ENCODE measurements at regions not wholly inside any gene's neighbourhood (a gene's known extent, or its start where the extent isn't known, plus 50 kb on each side); places are given as distances from the start of the nearest gene placed in this dataset.

DNA sequence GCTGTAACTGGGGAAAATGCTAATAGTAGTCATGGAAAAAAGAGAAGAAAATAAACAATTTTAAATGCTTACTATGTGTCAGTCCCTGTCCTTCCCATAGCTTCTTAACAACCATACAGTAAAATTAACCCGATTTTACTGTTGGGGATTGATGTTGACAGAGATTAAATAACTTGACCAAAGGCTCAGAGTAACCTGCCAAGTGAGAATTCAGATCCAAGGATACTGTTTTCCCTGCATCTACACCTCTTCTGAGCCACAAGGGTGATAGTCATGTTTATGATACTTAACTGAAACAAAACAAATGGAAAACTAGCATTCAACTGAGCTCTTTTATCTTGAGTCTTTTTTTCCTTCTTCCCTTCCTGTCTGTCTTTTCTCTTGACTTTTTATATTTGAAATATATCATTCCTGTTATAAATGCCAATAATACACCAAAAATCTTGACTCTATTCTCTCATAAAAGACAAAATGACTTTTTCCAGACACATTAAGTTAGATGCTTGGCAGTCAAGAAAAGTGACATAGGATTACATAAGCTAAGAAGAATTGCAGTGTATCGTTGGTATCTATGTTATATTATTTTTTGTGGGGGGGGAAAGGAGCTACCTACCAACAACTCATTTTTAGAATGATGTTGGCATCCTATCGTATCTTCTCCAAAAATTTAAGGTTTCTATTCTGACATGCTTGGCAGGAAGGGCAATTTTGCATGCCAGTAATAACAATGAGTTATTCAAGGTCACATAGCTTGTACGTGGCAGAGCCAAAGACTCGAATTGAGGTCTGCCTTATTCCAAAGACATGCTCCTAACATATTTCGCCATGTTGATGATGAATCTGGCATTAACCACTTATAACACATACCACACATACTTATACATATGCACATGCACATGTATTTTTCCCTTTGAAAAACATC is 306.6 kb upstream of the KCNH8 start:
- Histone ChIP-seq H3K4me2 (ENCODE audit: unreplicated experiment) (no peak overlapping the region), H4K20me1 (ENCODE audit: insufficient read depth) (no peaks in the 10 kb centered on the region), H3K9me2 (ENCODE audit: insufficient read depth) (no peaks in the 10 kb centered on the region), H3K36me3 (ENCODE audit: low read depth) (no peaks in the 10 kb centered on the region), H3K27ac (no peak overlapping the region), H3K79me2 (ENCODE audit: insufficient read depth) (no peaks in the 10 kb centered on the region), H3K27me3 (replicated peaks; ENCODE audit: insufficient read depth) (no peaks in the 10 kb centered on the region), H3F3A (ENCODE audit: insufficient read depth) (no peaks in the 10 kb centered on the region), H3K9ac (no peak overlapping the region), H3K4me1 (ENCODE audit: insufficient read depth) (no peaks in the 10 kb centered on the region), H3K9me3 (ENCODE audit: low read depth) (no peaks in the 10 kb centered on the region), H3K4me3 (no peak overlapping the region), H2AFZ (no peak overlapping the region)
- in situ Hi-C loops (cut with MboI): no loop called here
- 1 to 3% methylated on average over 6 of the region's 6 CpGs for WGBS, 2 experiments (ENCODE audit: low coverage in 1 of 2, low lambda C conversion rate in 2 of 2, missing lambda C conversion rate in 2 of 2)
- no peak for TF ChIP-seq EZH2 (IDR thresholded peaks at IDR 0.05; ENCODE audit: insufficient read depth, poor library complexity, severe bottlenecking)
- no peak for TF ChIP-seq EZH2phosphoT487 (IDR thresholded peaks at IDR 0.05; ENCODE audit: insufficient read depth, low read depth)
- DNase-seq: no peak

DNA sequence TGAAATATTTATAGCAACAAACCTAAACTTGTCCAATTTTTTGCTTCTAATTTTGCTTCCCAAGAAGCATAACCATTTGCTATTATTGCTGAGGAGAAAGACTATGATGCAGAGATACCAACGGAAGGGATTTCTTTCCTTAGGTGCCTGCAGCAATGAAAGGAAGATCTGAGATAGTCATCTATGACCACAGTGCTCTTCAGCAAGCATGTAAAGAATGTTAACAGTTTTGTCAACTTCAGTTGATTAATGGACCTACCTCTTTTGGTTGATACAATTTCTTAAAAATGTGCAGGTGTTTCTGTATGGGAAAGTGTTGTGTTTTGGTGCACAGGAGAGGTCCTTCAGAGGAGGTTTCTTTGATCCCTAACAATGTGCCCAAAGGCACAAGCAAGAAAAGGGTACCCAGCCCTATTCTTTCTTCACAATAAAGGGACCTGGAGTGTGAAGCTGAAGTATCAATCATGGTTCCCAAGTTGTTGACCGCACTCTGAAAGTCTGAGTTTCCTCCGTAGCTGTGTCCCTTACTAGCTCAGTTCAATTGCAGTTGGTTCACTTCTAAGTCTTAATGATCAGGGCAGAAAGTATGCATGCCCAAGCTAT is 307.7 kb upstream of the KCNH8 start:
- Histone ChIP-seq H2AFZ (no peak overlapping the region), H3K9ac (no peak overlapping the region), H3K79me2 (ENCODE audit: insufficient read depth) (no peaks in the 10 kb centered on the region), H3K27me3 (replicated peaks; ENCODE audit: insufficient read depth) (no peaks in the 10 kb centered on the region), H3K36me3 (ENCODE audit: low read depth) (no peaks in the 10 kb centered on the region), H4K20me1 (ENCODE audit: insufficient read depth) (no peaks in the 10 kb centered on the region), H3K4me1 (ENCODE audit: insufficient read depth) (no peaks in the 10 kb centered on the region), H3K9me2 (ENCODE audit: insufficient read depth) (no peaks in the 10 kb centered on the region), H3K27ac (no peak overlapping the region), H3K4me2 (ENCODE audit: unreplicated experiment) (no peak overlapping the region), H3K9me3 (ENCODE audit: low read depth) (no peaks in the 10 kb centered on the region), H3F3A (ENCODE audit: insufficient read depth) (no peaks in the 10 kb centered on the region), H3K4me3 (no peak overlapping the region)
- no peak for DNase-seq
- in situ Hi-C loops (cut with MboI): no loop called here
- 10 to 14% methylated on average over 3 of the region's 3 CpGs for WGBS, 2 experiments (ENCODE audit: low coverage in 1 of 2, low lambda C conversion rate in 2 of 2, missing lambda C conversion rate in 2 of 2)
- TF ChIP-seq EZH2 (IDR thresholded peaks at IDR 0.05; ENCODE audit: insufficient read depth, poor library complexity, severe bottlenecking): no peak
- no peak for TF ChIP-seq EZH2phosphoT487 (IDR thresholded peaks at IDR 0.05; ENCODE audit: insufficient read depth, low read depth)

DNA sequence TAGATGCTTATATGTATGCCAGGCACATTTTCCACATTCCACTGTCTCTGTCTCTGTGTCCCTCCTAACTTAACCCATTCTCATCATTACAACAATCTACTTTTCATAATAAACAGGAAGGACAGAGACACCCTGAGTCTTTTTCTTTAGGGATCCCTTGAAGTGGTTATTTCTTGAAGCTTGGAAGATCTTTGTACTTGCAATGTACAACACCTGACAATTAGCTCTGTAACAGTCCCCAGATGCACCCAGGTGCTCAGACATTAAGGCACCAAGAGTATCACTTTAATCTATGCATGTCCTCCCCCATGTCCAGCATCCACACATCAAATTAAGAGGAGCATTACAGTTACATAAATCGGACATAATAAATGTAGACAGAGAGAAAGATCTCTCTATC is 309.6 kb upstream of the KCNH8 start:
- 40 to 53% methylated on average over 1 of the region's 1 CpG for WGBS, 2 experiments (ENCODE audit: low coverage in 1 of 2, low lambda C conversion rate in 2 of 2, missing lambda C conversion rate in 2 of 2)
- Histone ChIP-seq H3K79me2 (ENCODE audit: insufficient read depth) (no peaks in the 10 kb centered on the region), H3K4me3 (no peak overlapping the region), H3K36me3 (ENCODE audit: low read depth) (no peaks in the 10 kb centered on the region), H3K27ac (no peak overlapping the region), H3F3A (ENCODE audit: insufficient read depth) (no peaks in the 10 kb centered on the region), H3K27me3 (replicated peaks; ENCODE audit: insufficient read depth) (no peaks in the 10 kb centered on the region), H3K9ac (no peak overlapping the region), H3K4me1 (ENCODE audit: insufficient read depth) (no peaks in the 10 kb centered on the region), H3K9me3 (ENCODE audit: low read depth) (no peaks in the 10 kb centered on the region), H2AFZ (no peak overlapping the region), H4K20me1 (ENCODE audit: insufficient read depth) (no peaks in the 10 kb centered on the region), H3K4me2 (ENCODE audit: unreplicated experiment) (no peak overlapping the region), H3K9me2 (ENCODE audit: insufficient read depth) (no peaks in the 10 kb centered on the region)
- DNase-seq: no peak
- in situ Hi-C loops (cut with MboI): no loop called here
- TF ChIP-seq EZH2phosphoT487 (IDR thresholded peaks at IDR 0.05; ENCODE audit: insufficient read depth, low read depth) (no peak), EZH2 (IDR thresholded peaks at IDR 0.05; ENCODE audit: insufficient read depth, poor library complexity, severe bottlenecking) (no peak)

DNA sequence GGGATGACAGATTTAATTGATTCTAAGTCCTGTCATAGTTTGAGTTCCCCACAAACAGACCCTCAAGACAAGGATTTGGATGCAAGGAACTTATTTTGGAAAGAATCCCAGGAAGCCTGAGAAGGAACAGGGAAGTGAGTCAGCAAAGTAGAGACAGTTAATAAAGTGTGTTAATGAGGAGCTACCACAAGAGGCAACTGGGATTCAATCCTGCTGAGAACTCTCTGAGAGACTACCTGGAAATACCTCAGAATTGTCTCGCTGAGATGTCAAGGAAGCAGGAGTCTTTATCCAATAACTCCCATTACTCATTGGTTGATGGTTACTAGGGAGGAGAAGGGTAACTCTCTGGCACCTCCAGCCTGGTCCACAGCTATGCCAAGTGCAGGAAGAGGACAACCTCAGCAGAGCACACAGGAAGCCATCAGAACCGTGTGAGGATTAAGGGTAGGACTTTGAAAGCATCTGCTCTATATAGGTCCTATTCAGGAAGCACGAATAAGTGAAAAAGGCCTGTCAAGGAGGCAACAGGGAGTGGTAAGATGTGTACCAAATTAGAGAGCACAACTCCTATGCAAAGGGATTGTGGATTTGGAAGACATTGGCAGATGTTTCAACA is 311.1 kb upstream of the KCNH8 start:
- no peaks in the 10 kb centered on the region for H3K27me3 ChIP-seq (replicated peaks; ENCODE audit: insufficient read depth)
- no peaks in the 10 kb centered on the region for H4K20me1 ChIP-seq (ENCODE audit: insufficient read depth)
- no peaks in the 10 kb centered on the region for H3K9me3 ChIP-seq (ENCODE audit: low read depth)
- no peaks in the 10 kb centered on the region for H3K9me2 ChIP-seq (ENCODE audit: insufficient read depth)
- no peaks in the 10 kb centered on the region for H3K36me3 ChIP-seq (ENCODE audit: low read depth)
- H2AFZ ChIP-seq: no peak overlapping the region
- H3K27ac ChIP-seq: no peak overlapping the region
- no peaks in the 10 kb centered on the region for H3F3A ChIP-seq (ENCODE audit: insufficient read depth)
- no peaks in the 10 kb centered on the region for H3K79me2 ChIP-seq (ENCODE audit: insufficient read depth)
- H3K4me2 ChIP-seq (ENCODE audit: unreplicated experiment): no peak overlapping the region
- in situ Hi-C loops (cut with MboI): no loop called here
- no peak for DNase-seq
- no peaks in the 10 kb centered on the region for H3K4me1 ChIP-seq (ENCODE audit: insufficient read depth)
- no peak overlapping the region for H3K4me3 ChIP-seq
- WGBS, 2 experiments (ENCODE audit: low coverage in 1 of 2, low lambda C conversion rate in 2 of 2, missing lambda C conversion rate in 2 of 2): 8 to 20% methylated on average over 3 of the region's 3 CpGs
- TF ChIP-seq EZH2phosphoT487 (IDR thresholded peaks at IDR 0.05; ENCODE audit: insufficient read depth, low read depth) (no peak), EZH2 (IDR thresholded peaks at IDR 0.05; ENCODE audit: insufficient read depth, poor library complexity, severe bottlenecking) (no peak)
- H3K9ac ChIP-seq: no peak overlapping the region

Measured in GM23248 (cell line).